AG08396 (cell line): ENCODE measurements at regions not wholly inside any gene's neighbourhood (a gene's known extent, or its start where the extent isn't known, plus 50 kb on each side); places are given as distances from the start of the nearest gene placed in this dataset.

Experiments used
- DNase-seq: peaks from one replicate; pipeline ENCODE4 v3.0.0; 2012; ENCODE audit warnings: low spot score, mixed read lengths

DNA sequence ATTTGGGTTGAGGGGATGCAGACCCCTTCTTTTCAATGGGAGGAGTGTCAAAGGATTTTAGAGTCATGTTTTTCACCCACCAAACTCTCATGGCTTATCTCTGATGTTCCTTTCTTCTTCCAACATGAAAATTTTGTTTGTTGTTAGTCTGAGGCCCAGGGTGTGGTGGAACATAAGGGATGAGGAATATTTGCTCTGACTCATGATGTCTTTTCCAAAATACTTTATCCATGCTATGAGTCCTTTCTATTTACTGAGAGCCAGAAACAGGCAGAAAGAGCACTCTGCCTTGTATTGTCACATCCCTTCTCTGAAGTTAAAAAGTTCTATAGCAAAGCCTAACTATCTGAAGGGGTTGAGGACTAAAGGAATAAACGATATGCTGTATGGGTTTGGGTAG is 61.6 kb upstream of the GYPA start:
- DNase-seq = no peak

GRCh38 chr4:144203155-144203554 is 62.6 kb upstream of the GYPA start:
- DNase-seq = no peak

GRCh38 chr4:144204431-144204830 is 63.9 kb upstream of the GYPA start:
- no peak for DNase-seq

- no peak for DNase-seq
Observed at GRCh38 chr4:144206711-144207110, 66.2 kb upstream of the GYPA start.

GRCh38 chr4:144208074-144208473 is 67.6 kb upstream of the GYPA start:
- no peak for DNase-seq

GRCh38 chr4:144209491-144209890 is 69.0 kb upstream of the GYPA start:
- DNase-seq = no peak

- no peak for DNase-seq
Observed at GRCh38 chr4:144213371-144213770, 72.9 kb upstream of the GYPA start.

DNA sequence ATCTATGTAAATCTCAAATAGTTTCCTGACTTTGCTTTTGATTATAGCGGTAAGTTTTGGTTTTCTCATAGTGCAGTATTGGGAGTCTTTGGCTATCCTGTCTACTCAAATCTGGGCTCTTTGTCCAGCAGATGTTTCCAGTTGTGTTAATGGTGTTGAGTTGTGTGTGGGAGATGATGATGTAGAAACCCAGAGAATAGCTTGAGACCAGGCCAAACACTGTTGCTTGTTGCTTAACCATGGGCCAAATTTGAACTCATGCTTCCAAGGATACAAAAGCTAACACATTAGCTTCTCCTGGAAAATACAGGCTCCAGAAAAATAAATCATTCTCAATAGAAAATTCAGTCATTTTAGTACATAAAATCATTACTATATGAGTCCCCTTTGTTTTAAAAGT is 82.6 kb upstream of the GYPA start:
- no peak for DNase-seq

GRCh38 chr4:144223661-144224060 is 83.1 kb upstream of the GYPA start:
- DNase-seq = no peak

DNA sequence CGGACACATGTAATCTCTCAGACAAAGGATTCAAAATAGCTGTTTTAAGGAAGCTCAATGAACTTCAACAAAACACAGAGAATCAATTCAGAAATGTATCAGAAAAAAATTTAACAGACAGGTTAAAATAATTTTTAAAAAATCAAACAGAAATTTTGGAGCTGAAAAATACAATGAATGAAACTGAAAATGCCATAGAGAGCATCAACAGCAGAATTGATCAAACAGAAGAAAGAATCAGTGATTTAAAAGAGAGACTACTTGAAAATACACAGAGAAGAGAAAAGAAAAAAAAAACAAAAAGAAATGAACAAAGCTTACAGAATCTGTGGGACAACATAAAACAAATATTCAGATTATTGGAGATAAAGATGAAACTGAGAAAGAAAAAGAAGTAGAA is 118.8 kb upstream of the GYPA start:
- DNase-seq = no peak

- DNase-seq = no peak
Observed at GRCh38 chr4:144267084-144267483, 126.6 kb upstream of the GYPA start.

- DNase-seq = no peak
Observed at GRCh38 chr4:144280688-144281087, 140.2 kb upstream of the GYPA start.

DNA sequence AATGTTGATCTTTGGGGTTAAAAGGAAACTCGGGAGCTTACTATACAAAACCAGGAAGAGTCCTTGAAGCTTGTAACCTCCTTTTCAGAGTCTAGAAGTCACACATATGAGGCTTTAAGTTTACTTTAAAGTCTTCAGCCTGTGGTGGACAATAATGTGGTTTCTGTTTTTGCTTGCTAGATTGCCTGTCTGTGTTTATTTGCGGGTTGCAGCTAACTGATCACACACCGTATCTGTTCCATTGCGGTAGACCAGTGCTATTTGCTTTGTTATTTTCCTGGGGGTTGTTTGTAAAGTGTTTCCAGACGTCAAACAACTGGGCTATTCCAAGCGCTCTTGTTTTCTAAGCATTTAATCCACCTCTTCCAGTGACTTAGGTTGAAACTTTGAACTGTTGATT is 143.0 kb upstream of the GYPA start:
- no peak for DNase-seq

DNA sequence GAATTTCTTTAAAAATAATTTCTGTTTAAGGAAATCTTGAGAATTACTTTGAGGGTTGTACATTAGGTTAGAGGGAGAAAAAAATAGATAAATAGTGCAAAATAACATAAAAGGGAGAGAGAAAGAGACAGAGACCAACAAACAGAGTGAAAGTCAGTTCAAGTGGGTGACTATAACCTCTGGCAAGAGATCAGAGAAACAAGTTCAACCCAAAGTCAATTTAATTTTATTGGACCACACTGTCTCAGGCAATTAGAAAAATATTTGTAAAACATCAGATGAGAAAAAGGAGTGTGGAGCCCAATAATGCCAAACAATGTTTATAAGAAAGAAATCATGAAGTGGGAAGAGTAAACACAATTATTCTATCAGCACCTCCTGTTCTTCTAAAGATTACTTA is 143.5 kb upstream of the GYPA start:
- DNase-seq = no peak

- DNase-seq = no peak
Observed at GRCh38 chr4:144288011-144288903, 147.7 kb upstream of the GYPA start.

DNA sequence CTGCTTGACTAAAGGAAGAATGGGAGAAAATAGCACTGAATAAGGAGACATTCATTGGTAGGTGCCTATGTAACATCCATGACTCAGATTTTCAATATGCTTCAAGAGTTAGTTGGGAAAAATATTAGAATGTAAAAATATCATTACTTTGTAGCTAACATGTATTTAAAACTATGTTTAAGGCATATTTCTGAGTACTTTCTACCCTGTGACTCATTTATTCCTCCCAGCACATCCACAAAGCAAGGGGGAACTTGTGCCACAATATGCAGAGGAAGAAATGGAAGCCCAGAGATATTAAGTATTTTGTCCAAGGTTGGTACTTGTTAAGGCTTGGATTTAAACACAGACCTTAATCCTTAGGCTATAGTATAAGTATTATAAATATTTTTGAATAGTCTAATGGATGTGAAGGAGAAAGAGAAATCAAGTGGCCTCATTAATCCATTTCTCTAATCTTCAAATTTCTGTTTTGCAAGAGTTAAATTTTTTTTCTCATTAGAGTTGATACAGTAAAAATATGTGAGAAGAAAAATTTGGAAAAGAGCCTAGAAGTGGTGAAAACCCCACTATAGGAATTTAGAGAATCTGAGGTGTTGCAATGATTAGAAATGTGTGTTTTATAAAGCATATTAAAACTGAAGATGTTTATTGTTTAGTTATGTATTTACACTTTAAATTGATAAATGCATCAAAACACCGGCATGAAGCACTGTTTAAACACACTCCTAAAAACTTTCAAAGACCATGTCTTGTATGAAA is 149.3 kb upstream of the GYPA start:
- no peak for DNase-seq

- no peak for DNase-seq
Observed at GRCh38 chr4:144291164-144291563, 150.6 kb upstream of the GYPA start.

- DNase-seq = no peak
Observed at GRCh38 chr4:144294211-144294610, 153.7 kb upstream of the GYPA start.

DNA sequence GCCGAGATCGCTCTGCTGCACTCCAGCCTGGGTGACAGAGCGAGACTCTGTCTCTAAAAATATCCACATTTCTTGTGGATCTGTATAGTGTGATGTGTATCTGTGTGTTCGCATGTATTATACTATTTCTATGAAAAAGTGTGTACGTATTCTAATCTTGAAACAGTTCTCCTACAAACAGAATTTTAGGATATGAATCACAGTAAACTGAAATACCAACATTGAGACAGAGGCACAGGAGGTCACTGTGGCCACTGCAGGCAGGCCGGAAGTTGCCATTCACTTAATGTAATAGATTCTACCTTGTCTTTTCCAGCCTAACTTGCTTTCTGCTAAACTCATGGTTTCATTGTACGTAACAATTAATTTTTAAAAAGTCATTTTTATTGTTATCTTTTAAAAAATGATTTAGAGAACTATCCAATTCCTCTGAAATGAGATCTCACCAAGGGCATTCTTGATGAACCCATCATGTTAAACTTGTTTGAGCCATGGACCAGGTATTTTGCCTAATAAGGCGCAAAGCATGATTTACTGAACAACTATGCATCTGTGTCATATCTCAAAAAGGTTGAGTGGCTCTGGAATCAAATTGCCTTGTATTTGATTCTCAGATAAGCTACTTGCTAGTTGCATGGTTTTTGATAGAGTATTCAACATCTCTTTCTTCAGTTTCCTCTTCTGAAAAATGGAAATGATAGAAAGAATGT is 154.9 kb upstream of the GYPA start:
- no peak for DNase-seq

GRCh38 chr4:144296941-144297340 is 156.4 kb upstream of the GYPA start:
- DNase-seq = no peak

DNA sequence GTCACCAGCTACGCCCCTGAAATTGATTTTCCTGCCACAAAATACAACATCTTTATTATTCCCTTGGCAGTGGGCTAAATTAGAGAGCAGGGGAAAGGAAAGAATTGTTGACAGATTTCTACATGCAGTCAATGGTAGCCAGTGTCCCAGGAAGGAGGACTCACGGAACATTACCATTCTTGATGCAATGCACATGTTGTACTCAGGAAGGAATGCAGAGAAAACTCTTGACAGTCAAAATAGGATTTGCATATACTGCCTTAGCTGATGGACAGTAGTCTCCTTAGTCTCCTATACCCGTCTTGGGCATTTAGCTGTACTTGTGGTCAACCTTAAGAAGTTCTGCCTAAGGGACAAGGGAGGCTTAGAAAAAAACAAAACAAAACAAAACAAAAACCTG is 158.0 kb upstream of the GYPA start:
- no peak for DNase-seq

GRCh38 chr4:144300616-144301015 is 160.1 kb upstream of the GYPA start:
- no peak for DNase-seq
